AG20443 (cell line): ENCODE measurements at regions not wholly inside any gene's neighbourhood (a gene's known extent, or its start where the extent isn't known, plus 50 kb on each side); places are given as distances from the start of the nearest gene placed in this dataset.

ENCODE experiments used
- DNase-seq: peaks from one replicate; pipeline ENCODE4 v3.0.0; 2012; ENCODE audit warnings: low spot score, mixed read lengths

DNA sequence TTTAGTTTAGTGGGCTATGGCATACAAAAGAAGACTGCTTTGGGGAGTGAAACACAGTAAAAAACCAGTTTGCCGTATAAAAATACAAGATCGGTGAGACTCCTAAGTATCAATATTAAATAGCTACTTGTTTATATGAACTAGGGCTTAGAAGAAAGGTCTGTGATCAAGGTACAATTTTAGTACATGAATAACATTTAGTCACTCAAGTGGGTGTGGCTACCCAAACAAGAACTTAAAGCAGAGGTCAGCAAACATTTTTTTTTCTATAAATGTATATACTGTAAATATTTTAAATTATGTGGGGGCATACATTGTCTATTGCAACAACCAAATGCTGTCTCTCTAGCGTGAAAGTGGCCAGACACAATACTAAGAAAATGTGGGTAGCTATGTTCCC lies 1452.5 kb upstream of the NUDT12 start:
- DNase-seq, result no peak

- DNase-seq, result no peak
Measured at GRCh38 chr5:104998572-104998971, 1436.0 kb upstream of the NUDT12 start.

DNA sequence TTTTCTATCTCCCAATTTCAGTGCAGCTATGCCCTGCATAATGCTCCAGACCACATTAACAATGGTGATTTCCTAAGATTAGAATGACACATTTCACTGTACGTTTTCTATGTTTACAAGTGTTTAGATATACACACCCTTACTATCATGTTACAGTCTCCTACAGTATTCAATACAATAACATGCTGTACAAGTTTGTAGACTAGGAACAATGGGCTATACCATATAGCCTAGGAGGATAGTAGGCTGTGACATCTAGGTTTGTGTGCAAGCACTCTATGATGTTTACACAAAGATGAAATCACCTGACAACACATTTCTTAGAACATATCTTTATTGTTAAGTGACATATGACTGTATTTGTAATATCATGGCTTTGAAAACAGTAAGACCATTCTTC lies 1435.6 kb upstream of the NUDT12 start:
- DNase-seq, result no peak

DNA sequence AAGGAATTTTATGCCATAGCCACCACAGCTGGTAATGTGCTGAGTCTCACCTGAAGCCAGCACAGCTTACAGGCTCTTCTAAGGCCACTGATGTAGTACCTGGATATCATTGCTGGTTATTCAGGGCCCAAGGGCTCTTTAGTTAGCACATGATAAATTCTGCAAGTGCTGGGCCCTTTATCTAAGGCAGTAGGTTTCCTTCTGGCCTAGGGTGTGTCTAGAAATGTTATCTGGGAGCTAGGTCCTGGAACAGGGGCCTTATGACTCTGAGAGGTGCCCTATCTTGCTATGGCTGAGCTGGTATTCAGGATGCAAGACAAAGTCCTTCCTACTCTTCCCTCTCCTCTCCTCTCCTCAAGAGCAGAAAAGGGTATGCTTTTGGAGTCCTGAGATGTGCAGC lies 1424.5 kb upstream of the NUDT12 start:
- DNase-seq, result no peak

- DNase-seq, result no peak
Measured at GRCh38 chr5:104977529-104977928, 1414.9 kb upstream of the NUDT12 start.

DNA sequence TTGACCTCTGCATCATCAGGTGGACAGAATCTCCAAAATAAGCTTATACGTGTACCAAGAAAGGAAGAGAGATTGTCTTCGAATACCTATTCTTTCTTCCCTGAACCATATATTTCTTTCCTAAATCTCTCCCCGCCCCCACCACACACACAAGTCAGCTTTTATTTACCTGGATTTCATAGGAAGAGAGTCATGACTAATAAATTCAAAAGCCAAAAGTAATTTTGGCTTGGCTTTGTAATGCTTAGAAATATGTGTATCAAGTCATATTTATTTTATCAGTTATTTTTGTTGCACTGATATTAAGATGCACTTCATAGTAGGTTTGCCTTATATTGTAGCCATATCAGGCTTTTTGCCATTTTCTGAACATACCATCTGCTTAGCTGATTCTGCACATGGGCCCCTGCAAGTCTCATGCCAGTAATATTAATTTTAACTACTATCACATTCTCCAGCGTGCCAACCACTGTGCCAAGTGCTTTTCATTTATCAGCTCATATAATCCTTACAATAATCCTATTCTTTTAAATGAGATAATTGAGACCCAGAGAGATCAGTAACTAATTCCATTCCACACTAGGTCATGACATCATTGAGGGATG lies 1405.3 kb upstream of the NUDT12 start:
- DNase-seq, result no peak

- no peak for DNase-seq
Measured at GRCh38 chr5:104965006-104965405, 1402.4 kb upstream of the NUDT12 start.

GRCh38 chr5:104955479-104955878 lies 1392.9 kb upstream of the NUDT12 start:
- no peak for DNase-seq

DNA sequence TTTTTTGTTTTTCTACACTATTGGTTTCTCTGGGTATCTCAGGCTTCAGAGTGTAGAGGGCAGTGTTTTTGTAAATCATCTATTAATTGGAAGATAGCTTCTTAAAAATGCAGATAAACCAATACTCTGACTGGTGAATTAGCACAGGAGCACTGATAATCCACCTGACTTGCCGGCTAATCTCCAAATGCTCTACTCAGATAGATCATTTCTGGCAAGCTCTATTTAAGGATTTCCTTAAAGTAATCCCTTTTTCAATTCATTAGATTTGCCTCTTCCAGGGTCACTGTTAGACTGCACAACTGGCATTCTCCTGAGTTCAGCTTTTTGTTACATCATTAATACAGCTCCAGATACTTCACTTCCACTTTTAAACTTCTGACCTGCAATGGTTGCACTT lies 1390.3 kb upstream of the NUDT12 start:
- no peak for DNase-seq

DNA sequence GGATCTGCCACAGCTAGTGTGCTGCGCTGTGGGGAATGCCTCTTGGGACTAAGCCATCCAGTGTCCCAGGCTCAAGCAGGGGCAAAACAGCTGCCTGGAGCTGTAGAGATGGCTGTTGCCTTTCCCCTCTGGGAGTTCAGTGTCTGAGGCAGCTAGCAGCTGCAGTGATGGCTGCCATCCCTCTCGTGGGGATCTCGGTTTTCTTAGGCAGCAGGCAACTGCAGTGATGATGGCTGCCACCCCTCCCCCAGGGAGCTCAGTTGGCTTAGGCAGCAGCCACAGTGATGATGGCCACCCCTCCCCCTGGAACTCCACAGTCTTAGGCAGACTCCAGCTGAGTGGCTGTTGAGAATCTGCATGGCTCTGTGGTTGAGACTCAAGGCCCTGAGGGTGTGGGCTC lies 1389.2 kb upstream of the NUDT12 start:
- DNase-seq, result no peak

DNA sequence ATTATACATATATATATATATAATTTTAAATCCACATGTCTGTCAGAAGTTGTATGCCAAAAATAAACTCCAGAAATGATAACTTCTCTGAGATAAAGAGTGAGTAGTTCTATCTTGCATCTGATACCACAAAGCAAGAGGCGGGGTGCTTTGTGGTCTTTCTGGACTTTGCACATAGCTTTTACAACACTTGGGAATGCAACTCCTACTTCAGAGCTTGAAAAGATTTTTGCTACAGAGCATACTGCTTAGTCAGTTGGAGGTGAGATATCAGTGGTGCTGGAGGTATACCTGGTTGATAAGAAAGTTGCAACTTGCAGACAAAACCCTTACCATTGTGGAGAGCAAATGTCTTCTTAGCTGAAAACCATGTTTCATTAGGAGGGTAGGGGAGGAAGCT lies 1384.5 kb upstream of the NUDT12 start:
- DNase-seq, result no peak

DNA sequence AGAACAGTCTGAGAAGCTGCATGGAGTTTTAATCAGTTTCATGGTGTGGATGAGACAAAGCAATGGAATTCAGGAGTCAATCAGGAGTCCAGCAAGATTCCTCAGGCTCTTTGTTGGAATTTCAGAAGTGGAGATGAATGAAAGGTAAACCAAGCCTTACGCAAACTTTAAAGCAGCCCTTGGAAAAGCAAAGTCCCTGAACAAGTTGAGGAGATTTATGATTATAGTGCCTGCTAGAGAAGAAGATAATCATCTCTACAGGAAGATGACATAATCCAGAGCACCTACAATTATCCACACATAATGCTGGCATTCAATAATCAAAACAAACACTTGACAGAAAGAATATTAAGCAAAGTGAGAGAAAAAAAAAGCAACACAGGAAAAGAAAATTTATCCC lies 1380.1 kb upstream of the NUDT12 start:
- no peak for DNase-seq

GRCh38 chr5:104941030-104941645 lies 1378.5 kb upstream of the NUDT12 start:
- no peak for DNase-seq

DNA sequence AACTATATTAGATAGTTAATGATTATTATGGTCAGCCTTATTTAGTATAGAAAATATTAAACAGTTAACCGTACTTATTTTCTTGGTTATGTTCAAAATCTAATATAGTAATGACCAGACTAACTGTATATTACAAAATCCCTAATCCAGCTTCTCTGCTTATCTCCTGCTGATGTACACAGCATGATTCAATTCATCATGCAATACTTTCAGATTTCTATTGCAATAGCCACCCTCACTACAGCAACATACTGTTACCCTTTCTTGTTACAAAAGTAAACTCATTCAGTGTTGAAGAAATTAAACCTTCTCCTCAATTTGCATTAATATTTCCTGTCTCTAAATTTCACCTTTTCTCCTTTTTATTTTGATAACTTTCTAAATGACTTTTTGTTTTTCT lies 1375.0 kb upstream of the NUDT12 start:
- DNase-seq, result no peak

- no peak for DNase-seq
Measured at GRCh38 chr5:104932431-104932830, 1369.8 kb upstream of the NUDT12 start.

- DNase-seq, result no peak
Measured at GRCh38 chr5:104928906-104929520, 1366.4 kb upstream of the NUDT12 start.

DNA sequence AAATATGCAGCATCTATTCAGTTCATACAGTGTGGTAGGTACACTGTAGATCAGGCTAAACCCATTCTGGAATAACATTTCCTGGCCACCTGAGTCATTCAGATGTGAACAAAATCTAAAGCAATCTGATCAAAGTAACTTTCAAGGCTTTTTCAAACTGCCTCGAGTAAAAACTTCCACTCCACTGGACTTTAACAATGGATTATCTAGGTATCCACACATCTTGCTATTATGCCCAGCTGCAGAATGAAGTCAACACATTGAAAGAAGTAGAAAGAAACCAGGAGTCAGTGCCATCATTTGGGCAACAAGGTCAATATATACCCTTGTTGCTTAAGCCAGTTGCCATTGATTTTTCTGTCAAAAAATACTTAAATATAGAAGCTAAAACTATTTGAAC lies 1352.6 kb upstream of the NUDT12 start:
- no peak for DNase-seq

DNA sequence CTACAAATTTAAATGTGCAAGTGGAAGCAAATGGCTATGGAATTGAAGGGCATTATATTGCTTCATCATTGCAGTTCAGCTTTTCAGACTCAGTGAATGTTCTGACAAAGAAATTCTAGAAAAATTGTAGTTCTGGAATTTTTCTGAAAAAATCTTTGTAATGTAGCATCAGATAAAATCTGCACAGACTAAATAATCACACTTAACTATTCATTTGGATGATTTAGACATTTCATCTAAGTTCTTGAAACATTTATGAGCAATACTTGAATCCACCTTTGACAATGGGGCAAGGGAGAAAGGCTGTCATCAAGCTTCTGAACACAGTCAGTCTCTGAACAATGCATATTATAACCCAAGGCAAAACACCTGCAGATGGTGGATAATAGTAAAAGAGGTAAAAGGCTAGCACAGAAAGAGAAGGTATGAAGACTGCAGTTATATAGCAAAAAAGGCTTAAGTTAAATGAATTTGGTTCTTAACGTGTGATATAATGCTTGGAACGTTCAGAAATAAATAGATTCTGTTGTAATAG lies 1352.0 kb upstream of the NUDT12 start:
- no peak for DNase-seq

DNA sequence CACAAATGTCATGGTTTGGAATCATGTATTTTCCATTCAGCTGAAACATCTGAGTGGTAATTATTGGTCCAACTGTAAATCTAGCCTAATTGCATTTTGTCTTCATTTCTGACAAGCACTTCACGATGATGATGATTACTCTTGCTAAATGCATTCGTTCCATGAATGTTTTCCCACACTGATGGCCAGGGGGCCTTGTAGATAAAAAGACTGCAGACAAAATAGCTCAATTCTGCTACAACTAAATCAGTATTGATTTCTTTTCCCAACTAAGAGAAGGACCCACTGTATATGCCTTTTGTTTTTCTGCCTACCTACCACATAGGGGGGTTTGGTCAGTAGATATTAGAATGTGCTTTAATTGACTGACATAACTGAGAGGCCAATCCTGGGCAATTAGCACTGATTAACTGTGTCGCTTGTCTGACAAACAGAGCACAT lies 1351.3 kb upstream of the NUDT12 start:
- no peak for DNase-seq

DNA sequence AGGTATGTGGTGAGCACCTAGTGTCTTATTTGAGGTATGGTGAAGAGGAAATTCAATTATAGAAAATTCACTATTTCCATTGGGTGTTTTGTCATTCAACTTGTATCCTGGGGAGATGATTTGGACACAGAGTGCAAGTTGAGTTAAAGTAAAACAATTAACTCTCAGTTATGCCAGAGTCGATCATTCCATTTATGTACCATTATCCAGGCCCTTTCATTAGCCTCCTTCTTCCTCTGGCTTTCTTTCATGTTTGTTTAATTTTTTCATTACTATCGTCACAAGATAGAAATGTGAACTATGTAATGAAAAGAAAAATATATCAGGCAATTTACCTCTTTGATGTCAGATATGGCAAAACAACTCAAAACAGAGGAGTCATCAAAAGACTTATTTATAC lies 1347.2 kb upstream of the NUDT12 start:
- no peak for DNase-seq

DNA sequence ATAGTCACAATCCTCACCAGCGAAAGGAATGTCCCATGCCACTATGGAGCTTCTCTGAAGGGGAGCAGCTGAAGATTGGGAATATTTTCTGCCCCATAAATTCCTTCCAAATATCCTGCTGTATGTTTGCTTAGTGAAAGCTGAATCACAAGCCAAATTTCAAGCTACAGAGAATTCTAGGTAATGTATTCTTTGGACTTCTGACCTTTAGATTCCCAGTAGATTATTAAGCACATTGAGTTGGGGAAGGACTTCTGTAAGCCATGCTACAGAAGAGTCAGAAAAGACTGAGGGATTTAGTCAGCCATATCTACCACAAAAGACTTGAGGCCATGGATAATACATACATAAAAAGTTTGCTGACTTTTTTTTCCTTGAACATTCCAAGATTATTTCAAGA lies 1342.0 kb upstream of the NUDT12 start:
- no peak for DNase-seq

- DNase-seq, result no peak
Measured at GRCh38 chr5:104903941-104904340, 1341.4 kb upstream of the NUDT12 start.

GRCh38 chr5:104891596-104891995 lies 1329.0 kb upstream of the NUDT12 start:
- DNase-seq, result no peak

DNA sequence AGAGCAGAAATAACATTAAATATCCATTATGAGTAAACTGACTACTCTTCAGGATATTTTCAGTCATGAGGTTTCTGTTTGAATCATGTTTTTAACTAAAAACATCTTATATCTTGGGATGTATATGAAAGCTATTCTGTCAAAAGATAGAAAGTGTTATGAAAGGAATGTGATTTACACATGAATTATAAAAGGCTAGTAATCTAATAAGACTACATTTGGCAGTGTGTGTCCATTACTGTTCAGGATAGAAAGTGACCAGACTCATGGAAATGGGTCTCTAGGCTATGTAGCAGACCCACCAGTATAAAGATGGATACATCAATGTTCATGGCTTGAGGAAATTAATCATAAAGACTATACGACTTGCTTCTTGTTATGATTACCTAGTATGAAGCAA lies 1328.2 kb upstream of the NUDT12 start:
- no peak for DNase-seq
